GM20000 (cell line): ENCODE measurements at regions not wholly inside any gene's neighbourhood (a gene's known extent, or its start where the extent isn't known, plus 50 kb on each side); places are given as distances from the start of the nearest gene placed in this dataset.

Experiments used
- DNase-seq: peaks from one replicate; pipeline ENCODE4 v3.0.0; 2012; ENCODE audit warnings: low spot score
- CTCF ChIP-seq: IDR thresholded peaks from 2 replicates; pipeline ENCODE4 v1.5.1; 2012; ENCODE audit warnings: mild to moderate bottlenecking, control low read depth; ENCODE audit errors: extremely low read depth, missing control alignments

DNA sequence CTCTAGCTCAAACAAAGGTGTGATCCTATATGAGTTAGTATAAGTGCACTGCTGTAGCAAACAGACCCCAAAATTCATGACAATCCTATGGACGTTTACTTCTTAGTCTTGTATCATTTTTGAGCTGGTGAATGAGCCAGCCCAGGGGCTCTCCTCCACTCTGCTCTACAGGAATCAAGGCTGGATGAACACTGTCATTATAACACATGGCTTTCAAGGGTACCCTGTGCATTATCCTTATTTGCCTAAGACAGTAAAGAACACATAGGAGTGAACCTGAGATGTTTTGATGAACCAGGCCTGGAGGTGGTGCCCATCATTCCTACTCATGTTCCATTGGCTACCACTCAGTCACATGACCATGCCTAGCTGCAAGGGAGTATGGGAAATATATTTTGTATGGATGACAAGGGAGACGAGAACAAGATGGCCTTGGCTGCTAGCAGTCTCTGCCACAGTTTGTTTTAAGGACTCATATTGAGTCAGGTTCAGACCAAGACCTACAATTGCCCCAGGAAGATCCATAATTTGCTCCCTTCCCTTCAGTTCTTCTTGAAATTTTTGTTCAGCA lies 107.4 kb upstream of the HES1 start:
- no peak for DNase-seq
- TF ChIP-seq CTCF: no peak

- no peak for DNase-seq
- no peak for TF ChIP-seq CTCF
Measured at GRCh38 chr3:194029846-194030245, 106.1 kb upstream of the HES1 start.

- DNase-seq: no peak
- no peak for TF ChIP-seq CTCF
Measured at GRCh38 chr3:194030372-194030771, 105.6 kb upstream of the HES1 start.

DNA sequence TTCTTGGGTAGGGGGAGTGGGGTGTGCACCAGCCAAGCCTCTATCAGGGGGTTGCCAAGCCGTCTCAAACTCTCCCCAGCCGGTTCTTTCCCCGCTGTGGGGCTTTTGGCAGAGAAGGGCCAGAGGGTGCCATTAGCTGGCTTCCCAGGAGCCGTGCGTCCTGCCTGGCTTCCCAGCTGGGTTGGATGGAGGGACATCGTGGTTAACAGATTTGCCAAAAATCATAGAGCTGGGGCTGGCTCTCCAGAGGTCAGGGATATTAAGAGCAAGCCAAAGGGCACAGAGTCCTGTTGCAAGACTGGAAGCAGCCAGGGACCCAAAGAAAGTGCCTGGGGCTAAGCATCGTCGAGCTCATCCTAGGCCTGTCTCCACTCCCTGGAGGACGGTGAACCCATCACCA lies 104.6 kb upstream of the HES1 start:
- no peak for DNase-seq
- no peak for TF ChIP-seq CTCF

- no peak for TF ChIP-seq CTCF
- no peak for DNase-seq
Measured at GRCh38 chr3:194031867-194032635, 103.9 kb upstream of the HES1 start.

- no peak for DNase-seq
- TF ChIP-seq CTCF: no peak
Measured at GRCh38 chr3:194032828-194033435, 103.0 kb upstream of the HES1 start.
